Keratinocyte (primary cell): ENCODE measurements at regions not wholly inside any gene's neighbourhood (a gene's known extent, or its start where the extent isn't known, plus 50 kb on each side); places are given as distances from the start of the nearest gene placed in this dataset.

Source experiments
- DNase-seq: peaks from one replicate; pipeline ENCODE4 v3.0.0-alpha.2; 2011; ENCODE audit warnings: low read depth, missing footprints, low spot score
- FAIRE-seq: peaks from 2 replicates; lab custom pipeline; 2011; peaks lifted over from hg19 to GRCh38; lab: Jason Lieb, UNC
- H2AFZ ChIP-seq: 2 replicates; pipeline ENCODE4 v1.6.0; 2012; ENCODE audit warnings: low read length, control low read depth, inconsistent platforms; ENCODE audit not compliant: control insufficient read depth
- H3K27ac ChIP-seq: 2 replicates; pipeline ENCODE4 v1.5.1; 2011; ENCODE audit warnings: low read length; ENCODE audit not compliant: control insufficient read depth, insufficient read depth
- H3K27me3 ChIP-seq: 3 replicates; pipeline ENCODE4 v1.6.0; 2011; ENCODE audit warnings: low read length; ENCODE audit not compliant: control insufficient read depth, insufficient read depth; ENCODE audit errors: extremely low read depth
- H3K36me3 ChIP-seq, 2 experiments: 2 replicates in 1 of 2; 3 replicates in 1 of 2; pipeline ENCODE4 v1.5.1; 2011; ENCODE audit warnings: low read length in 2 of 2, mild to moderate bottlenecking in 1 of 2; ENCODE audit not compliant: control insufficient read depth in 2 of 2, insufficient read depth in 2 of 2; ENCODE audit errors: extremely low read depth in 1 of 2
- H3K4me1 ChIP-seq: 3 replicates; pipeline ENCODE4 v1.5.1; 2011; ENCODE audit warnings: low read length; ENCODE audit not compliant: control insufficient read depth, insufficient read depth; ENCODE audit errors: extremely low read depth
- H3K4me2 ChIP-seq: 3 replicates; pipeline ENCODE4 v1.6.0; 2011; ENCODE audit warnings: low read depth, low read length; ENCODE audit not compliant: control insufficient read depth, insufficient read depth; ENCODE audit errors: extremely low read depth
- H3K4me3 ChIP-seq, 3 experiments: fragments of 200-600 bp in 1 of 3; sonication (generic) in 1 of 3; 2 replicates in 2 of 3; 3 replicates in 1 of 3; pipeline ENCODE4 v1.5.1; 2011 to 2016; ENCODE audit warnings: low read length in 3 of 3, mild to moderate bottlenecking in 3 of 3, control low read depth in 2 of 3, inconsistent platforms in 1 of 3, low read depth in 1 of 3, mixed read lengths in 1 of 3, mixed run types in 1 of 3, moderate library complexity in 1 of 3; ENCODE audit not compliant: control insufficient read depth in 2 of 3, insufficient read depth in 2 of 3; ENCODE audit errors: extremely low read depth in 1 of 3
- H3K79me2 ChIP-seq: 2 replicates; pipeline ENCODE4 v1.6.0; 2012; ENCODE audit warnings: low read length; ENCODE audit not compliant: control insufficient read depth, insufficient read depth
- H3K9ac ChIP-seq: 3 replicates; pipeline ENCODE4 v1.6.0; 2011; ENCODE audit warnings: low read length; ENCODE audit not compliant: control insufficient read depth, insufficient read depth; ENCODE audit errors: extremely low read depth
- H3K9me1 ChIP-seq: 3 replicates; pipeline ENCODE4 v1.6.0; 2011; ENCODE audit warnings: low read length; ENCODE audit not compliant: control insufficient read depth, insufficient read depth; ENCODE audit errors: extremely low read depth
- H3K9me3 ChIP-seq: 2 replicates; pipeline ENCODE4 v1.5.1; 2012; ENCODE audit warnings: low read depth, low read length; ENCODE audit not compliant: control insufficient read depth
- H4K20me1 ChIP-seq: 3 replicates; pipeline ENCODE4 v1.6.0; 2011; ENCODE audit warnings: low read length; ENCODE audit not compliant: control insufficient read depth, insufficient read depth; ENCODE audit errors: extremely low read depth
- CTCF ChIP-seq, 3 experiments: IDR thresholded peaks in 1 of 3; conservative IDR thresholded peaks in 1 of 3; optimal IDR thresholded peaks in 1 of 3; 2 replicates in 2 of 3; 3 replicates in 1 of 3; pipeline versions ENCODE3 to v1.5.1; 2011; ENCODE audit warnings: low read length in 3 of 3, mild to moderate bottlenecking in 3 of 3, moderate library complexity in 2 of 3, control low read depth in 1 of 3, inconsistent platforms in 1 of 3; ENCODE audit not compliant: insufficient read depth in 2 of 3; ENCODE audit errors: extremely low read depth in 1 of 3
- EZH2 ChIP-seq: IDR thresholded peaks from one replicate; pipeline ENCODE4 v1.6.1; 2012; ENCODE audit warnings: inconsistent platforms, mild to moderate bottlenecking, low read length, moderate library complexity
- dilution Hi-C: fragments of 300-500 bp; cut with MboI; formaldehyde crosslinking; loops from one replicate; pipeline ENCODE4 v1.7.0; 2020; ENCODE audit warnings: low sequenced_read_pairs; ENCODE audit not compliant: extremely low pct_ligation_motif_present

GRCh38 chr20:47998736-47999135 lies 213.5 kb upstream of the SULF2 start:
- dilution Hi-C loops, result no loop called here
- no peak overlapping the region for H3K27ac ChIP-seq
- no peak overlapping the region for H2AFZ ChIP-seq
- H3K4me2 ChIP-seq, result no peak overlapping the region
- H3K27me3 ChIP-seq, result no peaks in the 10 kb centered on the region
- no peaks in the 10 kb centered on the region for H4K20me1 ChIP-seq
- H3K9me1 ChIP-seq, result no peaks in the 10 kb centered on the region
- no peak for FAIRE-seq
- no peaks in the 10 kb centered on the region for H3K4me1 ChIP-seq
- TF ChIP-seq EZH2 (no peak), CTCF (optimal IDR thresholded peaks at IDR 0.05 in 1 of 3, IDR thresholded peaks at IDR 0.05 in 1 of 3, conservative IDR thresholded peaks at IDR 0.05 in 1 of 3; ENCODE audit: extremely low read depth in 1 of 3, insufficient read depth in 2 of 3, low read length in 3 of 3) (no peak)
- no peaks in the 10 kb centered on the region for H3K79me2 ChIP-seq
- no peak overlapping the region for H3K9ac ChIP-seq
- H3K9me3 ChIP-seq, result peaks cover 6% of the 10 kb centered on the region
- no peak overlapping the region for H3K4me3 ChIP-seq
- H3K36me3 ChIP-seq, result no peaks in the 10 kb centered on the region
- DNase-seq, result no peak

- no peaks in the 10 kb centered on the region for H4K20me1 ChIP-seq
- H3K4me1 ChIP-seq, result peaks cover 10% of the 10 kb centered on the region
- H3K79me2 ChIP-seq, result no peaks in the 10 kb centered on the region
- no peaks in the 10 kb centered on the region for H3K27me3 ChIP-seq
- no peak overlapping the region for H3K9ac ChIP-seq
- H3K36me3 ChIP-seq, result no peaks in the 10 kb centered on the region
- no peak overlapping the region for H3K4me2 ChIP-seq
- no peaks in the 10 kb centered on the region for H3K9me1 ChIP-seq
- dilution Hi-C loops, result no loop called here
- H3K4me3 ChIP-seq, result no peak overlapping the region
- FAIRE-seq (no peak), DNase-seq (no peak)
- H3K27ac ChIP-seq, result no peak overlapping the region
- H3K9me3 ChIP-seq, result peaks cover 14% of the 10 kb centered on the region
- TF ChIP-seq CTCF (optimal IDR thresholded peaks at IDR 0.05 in 1 of 3, IDR thresholded peaks at IDR 0.05 in 1 of 3, conservative IDR thresholded peaks at IDR 0.05 in 1 of 3; ENCODE audit: extremely low read depth in 1 of 3, insufficient read depth in 2 of 3, low read length in 3 of 3) (no peak), EZH2 (no peak)
- no peak overlapping the region for H2AFZ ChIP-seq
Measured at GRCh38 chr20:47995661-47996060, 210.4 kb upstream of the SULF2 start.
